ENCODE measurements at regions not wholly inside any gene's neighbourhood (a gene's known extent, or its start where the extent isn't known, plus 50 kb on each side); places are given as distances from the start of the nearest gene placed in this dataset.

- TF ChIP-seq EZH2 (IDR thresholded peaks at IDR 0.05; ENCODE audit: insufficient read depth, low read length) (no peak), CTCF (IDR thresholded peaks at IDR 0.05; ENCODE audit: insufficient read depth, low read depth, low read length) (no peak)
- Histone ChIP-seq H3K79me2 (ENCODE audit: insufficient read depth, low read length) (no peaks in the 10 kb centered on the region), H3K4me3 (ENCODE audit: insufficient read depth, low read depth, low read length) (no peak overlapping the region), H4K20me1 (ENCODE audit: insufficient read depth, low read length) (no peaks in the 10 kb centered on the region), H3K9me3 (ENCODE audit: insufficient read depth, low read depth, low read length) (no peaks in the 10 kb centered on the region), H3K36me3 (ENCODE audit: insufficient read depth, low read length) (no peaks in the 10 kb centered on the region), H3K4me1 (ENCODE audit: insufficient read depth, low read length) (no peaks in the 10 kb centered on the region), H3K27me3 (ENCODE audit: insufficient read depth, low read length) (no peaks in the 10 kb centered on the region), H2AFZ (ENCODE audit: low read depth, low read length) (no peak overlapping the region), H3K27ac (ENCODE audit: low read depth, low read length) (no peak overlapping the region), H3K4me2 (ENCODE audit: low read length) (no peak overlapping the region), H3K9ac (ENCODE audit: low read length) (no peak overlapping the region)
- DNase-seq (ENCODE audit: low read depth) (no peak), FAIRE-seq (no peak)
- peaks cover 15% of the 10 kb centered on the region for H3K27me3 Mint-ChIP-seq (ENCODE audit: low read depth, unreplicated experiment)
- no peaks in the 10 kb centered on the region for H3K4me1 Mint-ChIP-seq (ENCODE audit: low read depth, unreplicated experiment)
- H3K4me3 Mint-ChIP-seq (ENCODE audit: unreplicated experiment) = no peak overlapping the region
- H3K9me3 Mint-ChIP-seq (ENCODE audit: unreplicated experiment) = peaks cover 2% of the 10 kb centered on the region
- no peaks in the 10 kb centered on the region for H3K36me3 Mint-ChIP-seq (ENCODE audit: low read depth, unreplicated experiment)
- no peak overlapping the region for H3K27ac Mint-ChIP-seq (ENCODE audit: unreplicated experiment)
Observed at GRCh38 chr16:9497750-9498149, 406.3 kb downstream of the HAPSTR1 start.

- H3K9me3 Mint-ChIP-seq (ENCODE audit: unreplicated experiment) = peaks cover 2% of the 10 kb centered on the region
- no peak for FAIRE-seq
- no peak overlapping the region for H3K4me3 Mint-ChIP-seq (ENCODE audit: unreplicated experiment)
- peaks cover 2% of the 10 kb centered on the region for H3K4me1 Mint-ChIP-seq (ENCODE audit: low read depth, unreplicated experiment)
- H3K36me3 ChIP-seq (ENCODE audit: insufficient read depth, low read length) = no peaks in the 10 kb centered on the region
- H3K36me3 Mint-ChIP-seq (ENCODE audit: low read depth, unreplicated experiment) = no peaks in the 10 kb centered on the region
- DNase-seq (ENCODE audit: low read depth) = no peak
- no peak overlapping the region for H3K9ac ChIP-seq (ENCODE audit: low read length)
- H3K9me3 ChIP-seq (ENCODE audit: insufficient read depth, low read depth, low read length) = no peaks in the 10 kb centered on the region
- no peaks in the 10 kb centered on the region for H4K20me1 ChIP-seq (ENCODE audit: insufficient read depth, low read length)
- no peaks in the 10 kb centered on the region for H3K27me3 ChIP-seq (ENCODE audit: insufficient read depth, low read length)
- H3K27ac ChIP-seq (ENCODE audit: low read depth, low read length) = no peak overlapping the region
- no peak for TF ChIP-seq CTCF (IDR thresholded peaks at IDR 0.05; ENCODE audit: insufficient read depth, low read depth, low read length)
- TF ChIP-seq EZH2 (IDR thresholded peaks at IDR 0.05; ENCODE audit: insufficient read depth, low read length) = no peak
- no peaks in the 10 kb centered on the region for H3K79me2 ChIP-seq (ENCODE audit: insufficient read depth, low read length)
- no peak overlapping the region for H2AFZ ChIP-seq (ENCODE audit: low read depth, low read length)
- no peak overlapping the region for H3K27ac Mint-ChIP-seq (ENCODE audit: unreplicated experiment)
- no peaks in the 10 kb centered on the region for H3K4me1 ChIP-seq (ENCODE audit: insufficient read depth, low read length)
- H3K4me3 ChIP-seq (ENCODE audit: insufficient read depth, low read depth, low read length) = no peak overlapping the region
- H3K27me3 Mint-ChIP-seq (ENCODE audit: low read depth, unreplicated experiment) = peaks cover 15% of the 10 kb centered on the region
- H3K4me2 ChIP-seq (ENCODE audit: low read length) = no peak overlapping the region
Observed at GRCh38 chr16:9499941-9500593, 408.6 kb downstream of the HAPSTR1 start.

GRCh38 chr16:9500872-9501271 lies 409.4 kb downstream of the HAPSTR1 start:
- Mint-ChIP-seq H3K27ac (ENCODE audit: unreplicated experiment) (no peak overlapping the region), H3K4me3 (ENCODE audit: unreplicated experiment) (no peak overlapping the region), H3K27me3 (ENCODE audit: low read depth, unreplicated experiment) (peaks cover 15% of the 10 kb centered on the region), H3K36me3 (ENCODE audit: low read depth, unreplicated experiment) (no peaks in the 10 kb centered on the region), H3K9me3 (ENCODE audit: unreplicated experiment) (peaks cover 2% of the 10 kb centered on the region), H3K4me1 (ENCODE audit: low read depth, unreplicated experiment) (peaks cover 2% of the 10 kb centered on the region)
- Histone ChIP-seq H3K4me1 (ENCODE audit: insufficient read depth, low read length) (no peaks in the 10 kb centered on the region), H3K9me3 (ENCODE audit: insufficient read depth, low read depth, low read length) (no peaks in the 10 kb centered on the region), H3K4me2 (ENCODE audit: low read length) (no peak overlapping the region), H2AFZ (ENCODE audit: low read depth, low read length) (no peak overlapping the region), H3K36me3 (ENCODE audit: insufficient read depth, low read length) (no peaks in the 10 kb centered on the region), H4K20me1 (ENCODE audit: insufficient read depth, low read length) (no peaks in the 10 kb centered on the region), H3K27me3 (ENCODE audit: insufficient read depth, low read length) (no peaks in the 10 kb centered on the region), H3K4me3 (ENCODE audit: insufficient read depth, low read depth, low read length) (no peak overlapping the region), H3K27ac (ENCODE audit: low read depth, low read length) (no peak overlapping the region), H3K79me2 (ENCODE audit: insufficient read depth, low read length) (no peaks in the 10 kb centered on the region), H3K9ac (ENCODE audit: low read length) (no peak overlapping the region)
- TF ChIP-seq CTCF (IDR thresholded peaks at IDR 0.05; ENCODE audit: insufficient read depth, low read depth, low read length) = no peak
- no peak for TF ChIP-seq EZH2 (IDR thresholded peaks at IDR 0.05; ENCODE audit: insufficient read depth, low read length)
- DNase-seq (ENCODE audit: low read depth) (no peak), FAIRE-seq (no peak)
